Nephron progenitor cell (in vitro differentiated cells): ENCODE measurements at regions not wholly inside any gene's neighbourhood (a gene's known extent, or its start where the extent isn't known, plus 50 kb on each side); places are given as distances from the start of the nearest gene placed in this dataset.

Experiments used
- DNase-seq: peaks from one replicate; pipeline ENCODE4 v3.0.0; 2021
- H3K27ac Mint-ChIP-seq: 2 replicates; pipeline ENCODE4 v1.8.0; 2021; ENCODE audit warnings: mild to moderate bottlenecking, moderate library complexity, mixed read lengths
- H3K27me3 Mint-ChIP-seq: 2 replicates; pipeline ENCODE4 v1.8.0; 2021; ENCODE audit warnings: mild to moderate bottlenecking, low read depth, mixed read lengths; ENCODE audit not compliant: poor library complexity
- H3K36me3 Mint-ChIP-seq: 2 replicates; pipeline ENCODE4 v1.8.0; 2021; ENCODE audit warnings: low read depth, mixed read lengths
- H3K4me1 Mint-ChIP-seq: 2 replicates; pipeline ENCODE4 v1.8.0; 2021; ENCODE audit warnings: mixed read lengths
- H3K4me3 Mint-ChIP-seq: 2 replicates; pipeline ENCODE4 v1.8.0; 2021; ENCODE audit warnings: mild to moderate bottlenecking, moderate library complexity, mixed read lengths
- H3K9me3 Mint-ChIP-seq: 2 replicates; pipeline ENCODE4 v1.8.0; 2021; ENCODE audit warnings: mild to moderate bottlenecking, moderate library complexity, mixed read lengths
- CTCF ChIP-seq: fragments of 200-600 bp; sonication (generic); IDR thresholded peaks from 2 replicates; pipeline ENCODE4 v1.5.0; 2021; ENCODE audit warnings: antibody characterized with exemption

GRCh38 chr15:92705764-92706163 lies 50.2 kb upstream of the FAM174B start:
- Mint-ChIP-seq H3K36me3 (no peaks in the 10 kb centered on the region), H3K27me3 (peaks cover 10% of the 10 kb centered on the region), H3K4me3 (no peak overlapping the region), H3K4me1 (peaks cover 4% of the 10 kb centered on the region), H3K27ac (peak overlapping the region; percentile 73), H3K9me3 (no peaks in the 10 kb centered on the region)
- DNase-seq, result no peak
- TF ChIP-seq CTCF, result no peak

GRCh38 chr15:92706201-92706600 lies 50.6 kb upstream of the FAM174B start:
- no peak for TF ChIP-seq CTCF
- Mint-ChIP-seq H3K9me3 (no peaks in the 10 kb centered on the region), H3K36me3 (no peaks in the 10 kb centered on the region), H3K27ac (no peak overlapping the region), H3K4me3 (no peak overlapping the region), H3K27me3 (peaks cover 10% of the 10 kb centered on the region), H3K4me1 (peaks cover 4% of the 10 kb centered on the region)
- no peak for DNase-seq

GRCh38 chr15:92707880-92708551 lies 52.4 kb upstream of the FAM174B start:
- Mint-ChIP-seq H3K27me3 (peaks cover 17% of the 10 kb centered on the region), H3K27ac (no peak overlapping the region), H3K4me1 (peaks cover 13% of the 10 kb centered on the region), H3K9me3 (no peaks in the 10 kb centered on the region), H3K36me3 (no peaks in the 10 kb centered on the region), H3K4me3 (no peak overlapping the region)
- no peak for TF ChIP-seq CTCF
- DNase-seq, result no peak

GRCh38 chr15:92708635-92709034 lies 53.1 kb upstream of the FAM174B start:
- DNase-seq, result no peak
- Mint-ChIP-seq H3K9me3 (no peaks in the 10 kb centered on the region), H3K4me3 (no peak overlapping the region), H3K27me3 (peaks cover 20% of the 10 kb centered on the region), H3K4me1 (peaks cover 18% of the 10 kb centered on the region), H3K36me3 (no peaks in the 10 kb centered on the region), H3K27ac (no peak overlapping the region)
- no peak for TF ChIP-seq CTCF

GRCh38 chr15:92709110-92709790 lies 53.7 kb upstream of the FAM174B start:
- peak overlapping the region; percentile 7 for H3K27ac Mint-ChIP-seq
- H3K9me3 Mint-ChIP-seq, result no peaks in the 10 kb centered on the region
- H3K4me3 Mint-ChIP-seq, result no peak overlapping the region
- H3K27me3 Mint-ChIP-seq, result peaks cover 20% of the 10 kb centered on the region
- no peak for DNase-seq
- no peaks in the 10 kb centered on the region for H3K36me3 Mint-ChIP-seq
- H3K4me1 Mint-ChIP-seq, result peaks cover 23% of the 10 kb centered on the region
- TF ChIP-seq CTCF, result no peak

- Mint-ChIP-seq H3K27ac (no peak overlapping the region), H3K36me3 (no peaks in the 10 kb centered on the region), H3K4me3 (peak overlapping the region; percentile 63), H3K4me1 (peaks cover 39% of the 10 kb centered on the region), H3K9me3 (no peaks in the 10 kb centered on the region), H3K27me3 (peaks cover 24% of the 10 kb centered on the region)
- DNase-seq, result peak; percentile 8
- TF ChIP-seq CTCF, result no peak
These were observed 55.9 kb upstream of the FAM174B start for GRCh38 chr15:92711457-92711831.
